B cell (primary cell): ENCODE measurements at regions not wholly inside any gene's neighbourhood (a gene's known extent, or its start where the extent isn't known, plus 50 kb on each side); places are given as distances from the start of the nearest gene placed in this dataset.

Experiments
- ATAC-seq: fragments of 200-7000 bp; cut with Tn5 transposase; one replicate; pipeline ENCODE4 v1.10.0; 2021; ENCODE audit warnings: low read depth, mild to moderate bottlenecking, moderate number of reproducible peaks, moderate library complexity
- CTCF ChIA-PET: fragments of 350-600 bp; sonication (Branson Sonifier 250); formaldehyde crosslinking; loops from one replicate; lab custom pipeline; 2021; ENCODE audit warnings: antibody characterized with exemption, inconsistent platforms; lab: Charles Lee
- POLR2A ChIA-PET: fragments of 350-600 bp; sonication (Branson Sonifier 250); formaldehyde crosslinking; loops from one replicate; lab custom pipeline; 2021; ENCODE audit warnings: antibody characterized with exemption; lab: Charles Lee
- DNase-seq: peaks from one replicate; pipeline ENCODE4 v3.0.0; 2013
- H2AFZ ChIP-seq: 2 replicates; pipeline ENCODE4 v1.6.1; 2012; ENCODE audit warnings: mild to moderate bottlenecking, low read depth, low read length; ENCODE audit not compliant: insufficient read depth, poor library complexity, severe bottlenecking
- H3K27ac ChIP-seq, 2 donors: 1 replicate in 1 of 2; 2 replicates in 1 of 2; pipeline ENCODE4 v1.5.1; 2012 to 2013; ENCODE audit warnings: low read length in 2 of 2, mild to moderate bottlenecking in 2 of 2, moderate library complexity in 1 of 2
- H3K27me3 ChIP-seq, 4 experiments: fragments of 200-600 bp in 1 of 4; sonication (generic) in 1 of 4; replicated peaks in 1 of 4; 1 replicate in 2 of 4; 2 replicates in 2 of 4; pipeline versions ENCODE4 v1.6.1 to v1.7.0; 2013 to 2016; ENCODE audit warnings: low read length in 3 of 4, mild to moderate bottlenecking in 2 of 4, mixed read lengths in 1 of 4, moderate library complexity in 1 of 4; ENCODE audit not compliant: insufficient read depth in 4 of 4, control insufficient read depth in 3 of 4; ENCODE audit errors: control extremely low read depth in 1 of 4
- H3K36me3 ChIP-seq, 2 experiments: replicated peaks in 1 of 2; 1 replicate in 1 of 2; 2 replicates in 1 of 2; pipeline versions ENCODE4 v1.6.1 to v1.7.1; 2013; ENCODE audit warnings: low read length in 1 of 2; ENCODE audit not compliant: insufficient read depth in 2 of 2, control insufficient read depth in 1 of 2; ENCODE audit errors: control extremely low read depth in 1 of 2, extremely low read depth in 1 of 2
- H3K4me1 ChIP-seq, 2 donors: fragments of 200-600 bp in 1 of 2; sonication (generic) in 1 of 2; 1 replicate in 1 of 2; 2 replicates in 1 of 2; pipeline versions ENCODE4 v1.5.1 to v1.6.1; 2013 to 2017; ENCODE audit warnings: low read length in 2 of 2; ENCODE audit not compliant: control insufficient read depth in 2 of 2, insufficient read depth in 2 of 2
- H3K4me2 ChIP-seq: replicated peaks from 2 replicates; pipeline ENCODE3; 2012; ENCODE audit warnings: mild to moderate bottlenecking, low read depth, low read length; ENCODE audit not compliant: poor library complexity, severe bottlenecking
- H3K4me3 ChIP-seq, 5 experiments: fragments of 200-600 bp in 1 of 5; sonication (generic) in 1 of 5; 1 replicate in 3 of 5; 2 replicates in 2 of 5; pipeline versions ENCODE4 v1.5.1 to v1.7.0; 2011 to 2016; ENCODE audit warnings: low read length in 4 of 5, mild to moderate bottlenecking in 4 of 5, low read depth in 2 of 5, control low read depth in 1 of 5, moderate library complexity in 1 of 5; ENCODE audit not compliant: insufficient read depth in 1 of 5; ENCODE audit errors: control extremely low read depth in 1 of 5, extremely low read depth in 1 of 5
- H3K79me2 ChIP-seq: fragments of 200-600 bp; sonication (generic); one replicate; pipeline ENCODE4 v1.6.0; 2016; ENCODE audit warnings: low read length; ENCODE audit not compliant: control insufficient read depth, insufficient read depth
- H3K9ac ChIP-seq: fragments of 200-600 bp; sonication (generic); 2 replicates; pipeline ENCODE4 v1.6.1; 2017; ENCODE audit warnings: mild to moderate bottlenecking, low read length, moderate library complexity
- H3K9me3 ChIP-seq, 3 donors: one replicate each; pipeline versions ENCODE4 v1.6.1 to v1.7.1; 2013; ENCODE audit warnings: low read length in 2 of 3; ENCODE audit not compliant: control insufficient read depth in 2 of 3, insufficient read depth in 1 of 3; ENCODE audit errors: control extremely low read depth in 1 of 3
- H4K20me1 ChIP-seq: 2 replicates; pipeline ENCODE4 v1.6.0; 2012; ENCODE audit warnings: mild to moderate bottlenecking, low read length; ENCODE audit not compliant: insufficient read depth, control insufficient read depth, poor library complexity, severe bottlenecking
- H3K27ac Mint-ChIP-seq: one replicate; pipeline ENCODE4 v1.8.0; 2021; ENCODE audit warnings: mixed read lengths
- H3K27me3 Mint-ChIP-seq: one replicate; pipeline ENCODE4 v1.8.0; 2021; ENCODE audit warnings: mixed read lengths
- H3K4me1 Mint-ChIP-seq: one replicate; pipeline ENCODE4 v1.8.0; 2021; ENCODE audit warnings: mixed read lengths
- H3K4me3 Mint-ChIP-seq: one replicate; pipeline ENCODE4 v1.8.0; 2021; ENCODE audit warnings: mixed read lengths
- H3K9me3 Mint-ChIP-seq: one replicate; pipeline ENCODE4 v1.8.0; 2022; ENCODE audit warnings: mixed read lengths; ENCODE audit not compliant: insufficient read depth
- CTCF ChIP-seq: fragments of 200-600 bp; IDR thresholded peaks from one replicate; pipeline ENCODE4 v1.8.0; 2022; ENCODE audit warnings: antibody characterized with exemption, mild to moderate bottlenecking
- EZH2 ChIP-seq: IDR thresholded peaks from 2 replicates; pipeline ENCODE4 v1.6.1; 2012; ENCODE audit warnings: borderline replicate concordance, low read depth, mild to moderate bottlenecking, moderate library complexity, low read length; ENCODE audit not compliant: insufficient read depth, poor library complexity, severe bottlenecking
- WGBS: methylation state at CpG from one replicate; pipeline ENCODE4 v1.1.5; 2013; ENCODE audit warnings: missing lambda C conversion rate; ENCODE audit not compliant: insufficient coverage; 5-methylcytosine and 5-hydroxymethylcytosine counted together
- intact Hi-C: fragments of 100-400 bp; cut with micrococcal nuclease; formaldehyde crosslinking; loops from one replicate; pipeline ENCODE4 v1.10.0; 2022

- no peaks in the 10 kb centered on the region for H3K79me2 ChIP-seq
- H3K4me1 Mint-ChIP-seq: no peaks in the 10 kb centered on the region
- H2AFZ ChIP-seq: no peak overlapping the region
- no peaks in the 10 kb centered on the region for H3K9me3 Mint-ChIP-seq
- H3K4me3 ChIP-seq: no peak overlapping the region
- H4K20me1 ChIP-seq: no peaks in the 10 kb centered on the region
- H3K27me3 Mint-ChIP-seq: no peaks in the 10 kb centered on the region
- no peak overlapping the region for H3K27ac ChIP-seq
- no peaks in the 10 kb centered on the region for H3K9me3 ChIP-seq
- H3K4me3 Mint-ChIP-seq: no peak overlapping the region
- H3K4me2 ChIP-seq: no peak overlapping the region
- POLR2A ChIA-PET: no interaction called here
- H3K27ac Mint-ChIP-seq: no peak overlapping the region
- no peak overlapping the region for H3K9ac ChIP-seq
- no peak for DNase-seq
- no peak for ATAC-seq
- TF ChIP-seq CTCF (no peak), EZH2 (no peak)
- intact Hi-C loops: no loop called here
- CTCF ChIA-PET: no interaction called here
- H3K27me3 ChIP-seq: no peaks in the 10 kb centered on the region
- no peaks in the 10 kb centered on the region for H3K36me3 ChIP-seq
- H3K4me1 ChIP-seq: no peaks in the 10 kb centered on the region
- WGBS: no CpG with 5 or more reads among the region's 1 CpG
Measured at GRCh38 chr1:164433818-164434170, 125.2 kb upstream of the PBX1 start.

GRCh38 chr1:164440232-164440631 is 118.8 kb upstream of the PBX1 start:
- H3K27ac Mint-ChIP-seq: no peak overlapping the region
- WGBS: no CpG with 5 or more reads among the region's 1 CpG
- ChIA-PET CTCF (no interaction called here), POLR2A (no interaction called here)
- no peak overlapping the region for H3K4me3 Mint-ChIP-seq
- Histone ChIP-seq H4K20me1 (no peaks in the 10 kb centered on the region), H3K27me3 (no peaks in the 10 kb centered on the region), H3K79me2 (no peaks in the 10 kb centered on the region), H3K4me2 (no peak overlapping the region), H3K4me1 (no peaks in the 10 kb centered on the region), H3K27ac (no peak overlapping the region), H3K36me3 (no peaks in the 10 kb centered on the region), H2AFZ (no peak overlapping the region), H3K9me3 (no peaks in the 10 kb centered on the region), H3K9ac (no peak overlapping the region), H3K4me3 (no peak overlapping the region)
- TF ChIP-seq CTCF: no peak
- no peaks in the 10 kb centered on the region for H3K4me1 Mint-ChIP-seq
- intact Hi-C loops: no loop called here
- H3K27me3 Mint-ChIP-seq: no peaks in the 10 kb centered on the region
- DNase-seq: no peak
- no peaks in the 10 kb centered on the region for H3K9me3 Mint-ChIP-seq
- no peak for ATAC-seq
